Left lobe of liver (tissue), 2 donors: ENCODE measurements at regions not wholly inside any gene's neighbourhood (a gene's known extent, or its start where the extent isn't known, plus 50 kb on each side); places are given as distances from the start of the nearest gene placed in this dataset.

Experiments used
- ATAC-seq: fragments of 200-7000 bp; cut with Tn5 transposase; one replicate; pipeline ENCODE4 v1.9.1; 2020; ENCODE audit warnings: mild to moderate bottlenecking, moderate library complexity
- DNase-seq: peaks from one replicate; pipeline ENCODE4 v3.0.0-alpha.2; 2020; ENCODE audit warnings: low spot score
- donor health status: DM: no; HTN: no; CAD: no; lungs with moderate emphysema.
- donor health status: DM: no; HTN: yes; CAD: no.

DNA sequence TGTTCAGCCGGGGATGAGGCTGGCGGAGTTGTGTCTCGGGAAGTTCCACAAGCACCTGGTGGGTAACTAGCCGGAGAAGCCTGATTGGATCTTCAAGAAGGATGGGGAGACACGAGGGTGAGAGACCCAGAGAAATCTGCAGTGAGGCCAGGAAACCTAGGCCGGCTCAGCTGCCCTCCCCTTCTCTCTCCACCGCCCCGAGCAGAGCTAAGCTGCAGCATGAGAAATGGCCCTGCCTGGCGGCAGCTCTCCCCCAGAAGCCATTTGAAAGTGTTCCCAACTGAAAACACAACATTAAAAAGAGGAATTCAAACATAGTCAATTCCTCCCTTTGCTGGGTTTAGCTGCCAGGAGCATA, 77.8 kb upstream of the SHISAL1 start:
- ATAC-seq, result no peak
- no peak for DNase-seq

DNA sequence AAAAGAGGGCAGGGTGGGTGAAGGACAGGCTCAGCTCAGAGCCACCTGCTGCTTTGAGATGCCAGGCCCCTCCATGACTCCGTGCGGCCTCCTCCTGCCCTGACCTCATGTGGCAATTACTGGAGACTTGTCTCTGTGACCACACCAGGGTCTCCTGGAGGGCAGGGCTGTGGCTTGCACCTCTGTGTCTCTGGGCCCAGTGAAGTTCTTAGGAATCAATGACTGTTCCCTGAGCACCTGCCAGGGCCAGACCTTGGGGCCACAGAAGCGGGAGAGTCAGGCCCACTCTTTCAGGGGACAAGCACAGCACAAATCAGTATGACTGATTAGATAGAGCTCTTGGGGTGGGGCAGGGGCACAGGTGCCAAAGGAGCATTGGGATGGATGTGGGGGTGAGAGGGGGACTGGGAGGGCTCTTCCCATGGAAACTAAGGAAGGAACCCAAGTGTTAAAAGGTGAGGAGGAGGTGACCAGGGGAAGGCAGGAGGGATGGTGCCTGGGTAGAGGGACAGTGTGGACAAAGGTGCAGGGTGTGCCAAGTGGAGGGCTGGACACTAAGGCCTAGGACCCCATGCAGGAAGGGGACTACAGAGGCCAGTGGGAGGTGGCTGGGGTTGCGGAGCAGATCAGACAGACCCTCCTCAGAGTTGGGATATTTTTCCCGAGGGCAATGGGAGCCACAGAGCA, 77.3 kb upstream of the SHISAL1 start:
- no peak for ATAC-seq
- DNase-seq, result no peak

DNA sequence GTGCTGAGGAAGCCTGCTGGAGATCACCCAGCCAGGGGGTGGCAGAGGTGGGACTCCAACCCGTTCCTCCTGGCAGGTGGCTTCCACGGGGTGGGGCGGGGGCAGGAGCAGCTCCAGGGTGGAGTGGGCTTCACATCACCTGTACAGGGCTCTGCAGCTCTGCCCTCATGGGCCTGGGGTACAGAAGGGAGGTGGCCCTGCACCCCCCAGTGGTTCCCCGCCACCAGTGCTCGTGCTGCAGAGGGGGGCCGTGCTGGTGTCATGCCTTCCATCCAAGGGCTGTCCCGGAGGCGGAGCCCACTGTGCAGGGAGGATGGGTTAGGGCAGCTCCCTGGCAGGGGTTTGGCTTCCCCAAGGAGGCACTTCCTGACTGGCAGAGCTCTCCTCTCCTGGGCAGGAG, 76.4 kb upstream of the SHISAL1 start:
- DNase-seq (no peak), ATAC-seq (no peak)

DNA sequence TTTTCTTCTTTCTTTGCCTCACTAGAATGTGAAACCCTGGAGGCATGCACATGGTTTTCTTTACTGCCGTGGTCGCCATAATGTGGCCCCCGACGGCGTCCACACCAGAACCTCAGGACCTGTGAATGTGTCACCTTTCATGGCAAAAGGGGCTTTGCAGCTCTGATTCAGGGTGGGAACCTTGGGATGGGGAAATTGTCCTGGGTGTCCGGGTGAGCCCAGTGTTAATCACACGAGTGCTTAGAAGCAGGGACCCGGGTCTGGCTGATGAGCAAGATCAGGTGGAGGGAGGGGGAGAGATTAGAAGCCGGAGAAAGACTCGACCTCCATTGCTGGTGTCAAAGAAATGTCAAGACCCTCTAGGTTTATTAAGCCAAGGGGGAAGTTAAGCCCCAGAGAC, 74.7 kb upstream of the SHISAL1 start:
- ATAC-seq (no peak), DNase-seq (no peak)

DNA sequence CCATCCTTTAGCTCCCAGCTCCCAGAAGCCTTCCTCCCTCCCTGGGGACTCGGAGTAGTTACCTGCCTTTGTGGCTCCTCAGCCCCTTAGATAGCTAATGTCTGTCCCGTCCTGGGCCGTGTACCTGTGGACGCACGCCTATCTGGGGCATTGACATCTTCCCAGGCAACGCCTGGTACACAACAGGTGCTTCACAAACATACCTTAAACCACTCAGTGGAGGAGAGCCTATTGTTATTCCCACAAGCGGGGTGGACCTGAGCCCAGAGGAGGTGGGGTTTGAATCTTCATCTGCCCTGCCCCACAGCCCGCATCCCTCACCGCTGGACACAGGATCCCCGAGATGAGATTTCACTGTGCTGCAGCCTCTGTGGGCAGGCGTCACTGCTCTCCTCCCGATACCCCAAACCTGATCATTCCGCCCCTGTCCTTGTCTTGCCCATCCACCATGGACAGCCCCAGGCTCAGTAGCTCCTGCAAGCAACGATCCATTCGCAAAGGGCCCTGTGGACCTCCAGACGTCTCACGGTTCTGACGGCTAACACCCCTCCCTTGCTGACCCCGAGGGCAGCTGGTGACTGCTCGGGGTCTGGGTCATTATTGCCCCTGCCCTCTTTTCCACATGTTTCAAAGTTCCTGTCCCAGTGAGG, 73.8 kb upstream of the SHISAL1 start:
- DNase-seq, result no peak

DNA sequence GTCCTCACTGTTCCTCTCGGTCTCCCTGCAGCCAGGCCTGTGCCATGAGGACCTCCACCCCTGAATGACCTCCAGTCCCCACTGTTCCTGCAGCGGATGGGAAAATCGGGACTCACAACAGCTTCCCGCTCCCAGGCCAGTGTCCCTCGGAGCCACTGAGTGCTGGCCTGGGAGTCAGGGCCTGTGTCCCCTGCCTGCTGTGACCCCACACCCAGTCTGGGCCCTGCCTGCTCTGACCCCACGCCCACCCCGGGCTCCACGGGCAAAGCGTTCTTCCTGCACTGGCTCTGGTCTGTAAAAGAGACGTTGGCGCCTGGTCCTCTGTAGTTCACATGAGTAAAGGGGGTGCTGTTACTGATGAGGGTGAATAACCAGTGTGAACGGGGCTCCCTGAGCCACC, 73.0 kb upstream of the SHISAL1 start:
- ATAC-seq (no peak), DNase-seq (no peak)

More for the DNA sequence above, 73.8 kb upstream of the SHISAL1 start:
- no peak for ATAC-seq

DNA sequence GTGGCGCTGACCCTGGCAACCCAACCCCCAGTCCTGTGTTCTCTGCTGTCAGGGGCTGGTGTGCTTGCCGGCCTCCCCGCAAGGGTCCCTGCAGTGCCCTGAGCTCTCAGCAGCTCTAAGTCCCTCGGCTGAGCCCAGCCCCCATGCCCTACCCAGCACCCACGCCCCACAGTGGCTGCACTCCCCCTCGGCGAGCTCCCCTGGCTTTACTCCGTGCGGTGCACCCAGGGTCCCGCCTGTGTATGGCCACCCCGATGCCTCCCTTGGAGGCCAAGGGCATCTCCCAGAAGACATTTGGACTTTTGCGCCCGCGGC, 72.5 kb upstream of the SHISAL1 start:
- DNase-seq (no peak), ATAC-seq (no peak)

DNA sequence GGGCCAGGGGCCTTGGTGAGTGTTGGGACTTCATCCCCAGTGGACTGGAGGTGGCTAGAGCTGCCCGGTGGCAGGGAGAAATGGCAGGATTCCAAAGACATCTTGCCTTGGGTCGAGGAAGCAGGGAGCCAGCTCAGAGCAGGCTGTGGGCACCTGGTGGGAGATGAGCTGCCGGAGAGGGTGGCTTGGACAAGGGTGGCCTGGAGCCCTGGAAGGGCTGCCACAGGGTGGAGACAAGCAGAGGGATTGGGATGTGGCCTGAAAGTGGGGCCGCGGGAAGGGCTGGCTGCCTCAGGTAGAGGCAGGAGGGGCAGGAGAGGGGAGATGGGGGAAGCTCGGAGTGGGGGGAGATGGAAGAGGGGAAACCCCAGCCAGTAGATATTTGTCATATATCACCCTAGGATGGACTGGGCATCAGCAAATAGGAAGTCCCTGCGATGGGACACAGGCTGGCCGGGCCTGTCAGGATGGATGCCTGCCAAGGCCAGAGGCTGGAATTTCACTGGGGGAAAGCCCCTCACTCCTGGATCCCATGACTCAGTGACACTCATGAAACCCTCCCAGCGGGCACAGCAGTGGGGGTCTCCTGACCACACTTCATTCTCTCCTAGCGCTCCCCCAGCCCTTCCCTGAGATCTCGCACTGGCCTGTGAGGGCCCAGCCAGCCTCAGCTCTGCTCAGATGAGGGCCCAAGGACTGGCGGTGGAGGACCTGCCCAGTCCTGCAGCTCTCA, 72.0 kb upstream of the SHISAL1 start:
- DNase-seq, result no peak

DNA sequence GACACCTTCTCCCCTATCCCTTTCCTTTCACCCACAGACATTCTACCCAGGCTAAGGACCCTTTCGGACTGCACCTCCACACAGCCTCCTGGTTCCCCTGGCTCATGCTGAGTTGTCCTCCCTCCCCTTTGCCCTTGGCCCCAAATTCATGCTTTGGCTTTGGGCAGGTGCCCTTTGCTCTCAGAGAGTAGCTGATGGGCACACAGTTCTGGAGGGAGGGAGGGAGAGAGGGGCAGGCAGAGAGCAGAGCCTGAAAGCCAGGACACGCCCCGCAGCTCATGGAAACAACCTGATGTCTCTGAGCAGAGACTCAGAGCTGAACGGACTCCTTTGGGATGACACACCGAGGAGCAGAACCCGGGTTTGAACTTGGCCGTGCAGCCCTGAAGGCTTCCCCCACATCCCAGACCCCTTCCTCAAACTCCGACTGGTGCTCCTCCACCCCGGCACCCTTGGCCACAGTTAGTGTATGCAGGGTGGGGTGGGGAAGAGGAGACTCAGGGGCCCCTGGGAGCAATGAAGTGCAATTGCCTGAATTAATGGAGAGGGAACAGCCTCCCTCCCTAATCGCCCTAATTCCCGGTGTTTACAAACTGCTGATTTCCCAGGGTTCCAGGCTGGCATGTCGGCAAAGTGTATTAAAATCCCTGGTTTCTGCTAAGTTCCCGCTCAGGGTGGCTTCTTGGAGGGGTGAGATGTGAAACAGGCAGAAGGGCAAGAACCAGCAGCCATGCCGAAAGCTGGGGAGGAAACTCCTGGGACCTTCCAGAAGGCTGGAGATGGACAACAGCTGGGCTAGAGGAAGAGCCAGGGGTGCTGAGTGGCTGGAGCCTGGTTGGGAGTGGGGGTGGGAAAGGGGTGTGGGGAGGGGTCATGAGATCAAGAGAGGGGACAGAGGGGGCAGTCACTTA, 71.2 kb upstream of the SHISAL1 start:
- DNase-seq (peak; percentile 92), ATAC-seq (peak; percentile 83)

More for the DNA sequence above, 72.0 kb upstream of the SHISAL1 start:
- ATAC-seq, result no peak

DNA sequence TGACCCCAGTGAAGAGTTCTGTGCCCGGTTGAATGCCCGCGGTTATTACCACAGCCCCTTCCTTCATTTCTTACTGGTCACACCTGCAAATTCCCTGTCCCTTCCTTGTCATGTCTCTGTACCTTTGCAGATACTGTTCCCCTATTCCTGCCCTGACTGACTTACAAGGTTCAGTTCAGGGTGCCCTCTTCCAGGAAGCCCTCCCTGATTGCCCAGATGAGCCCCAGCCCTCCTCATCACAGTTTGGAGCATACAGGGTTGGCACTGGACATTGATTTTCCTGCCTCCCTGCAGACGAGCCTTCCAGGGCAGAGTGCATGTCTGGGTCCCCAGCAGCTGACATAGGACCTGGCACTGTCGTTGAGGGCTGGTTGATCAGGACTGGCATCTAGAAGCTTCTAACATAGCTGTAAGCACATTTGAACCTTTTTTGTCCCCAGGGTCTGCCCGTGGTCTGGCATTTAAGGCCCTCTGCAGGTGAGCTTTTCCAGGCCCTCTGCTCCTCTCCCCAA, 70.4 kb upstream of the SHISAL1 start:
- DNase-seq (peak; percentile 72), ATAC-seq (peak; percentile 72)

DNA sequence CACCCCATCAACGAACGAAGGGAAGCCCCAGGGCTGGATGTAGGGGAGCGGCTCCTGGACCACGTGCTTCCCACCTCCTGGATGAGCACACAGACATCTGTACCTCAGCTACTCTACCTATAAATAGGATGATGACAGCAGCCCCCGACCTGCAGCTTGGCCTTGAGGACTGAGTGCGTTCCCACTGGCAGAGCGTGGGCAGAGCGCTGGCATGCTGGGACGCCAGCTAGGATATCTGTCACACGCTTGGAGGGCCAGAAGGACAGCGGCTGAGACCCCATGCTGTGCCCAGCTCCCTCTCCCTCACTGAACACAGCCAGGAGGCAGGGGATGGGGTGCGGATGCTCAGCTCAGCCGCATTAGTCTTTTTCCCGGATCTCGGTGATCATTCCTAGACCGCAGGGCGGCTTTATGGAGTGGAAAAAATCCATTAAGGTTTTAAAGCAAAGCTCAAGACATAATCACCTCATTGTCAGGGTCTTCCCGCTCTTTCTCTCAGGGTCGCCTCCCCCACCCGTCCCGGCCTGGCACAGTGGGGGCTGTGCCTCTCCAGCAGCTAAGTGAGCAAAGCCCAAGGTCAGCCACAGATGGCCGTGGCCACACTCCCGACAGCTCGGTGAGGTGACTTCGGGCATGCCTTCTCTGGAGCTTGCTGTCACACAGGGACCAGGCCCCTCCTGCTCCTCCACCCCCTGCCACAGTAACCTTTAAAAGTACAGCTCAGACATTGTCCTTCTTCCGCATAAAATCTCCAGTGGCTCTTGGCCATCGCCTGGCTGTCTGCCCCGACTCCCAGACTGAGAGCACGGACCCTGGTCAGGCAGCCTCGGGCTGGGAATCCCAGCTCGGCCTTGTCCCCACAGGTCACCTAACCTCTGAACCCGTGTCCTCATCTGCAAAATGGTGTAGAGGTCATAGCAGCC, 69.6 kb upstream of the SHISAL1 start:
- ATAC-seq, result peak; percentile 76
- peak; percentile 89 for DNase-seq

DNA sequence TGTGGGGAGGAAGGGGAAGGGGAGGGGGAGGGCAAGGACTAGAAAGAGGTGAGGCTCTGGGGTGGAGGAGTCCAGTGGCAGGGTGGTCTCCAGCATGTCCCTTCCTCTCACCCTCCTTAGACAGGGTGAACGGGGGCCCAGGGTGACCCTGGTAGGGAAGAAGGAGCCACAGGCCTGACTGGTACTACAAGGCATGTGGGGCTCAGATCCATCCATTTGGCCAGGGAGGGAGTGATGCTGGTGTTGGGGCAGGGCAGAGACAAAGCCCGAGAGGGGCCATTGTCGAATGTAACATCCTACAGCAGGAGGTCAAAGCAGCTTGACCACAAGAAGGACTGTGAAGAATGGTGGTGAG, 69.0 kb upstream of the SHISAL1 start:
- ATAC-seq (no peak), DNase-seq (no peak)

DNA sequence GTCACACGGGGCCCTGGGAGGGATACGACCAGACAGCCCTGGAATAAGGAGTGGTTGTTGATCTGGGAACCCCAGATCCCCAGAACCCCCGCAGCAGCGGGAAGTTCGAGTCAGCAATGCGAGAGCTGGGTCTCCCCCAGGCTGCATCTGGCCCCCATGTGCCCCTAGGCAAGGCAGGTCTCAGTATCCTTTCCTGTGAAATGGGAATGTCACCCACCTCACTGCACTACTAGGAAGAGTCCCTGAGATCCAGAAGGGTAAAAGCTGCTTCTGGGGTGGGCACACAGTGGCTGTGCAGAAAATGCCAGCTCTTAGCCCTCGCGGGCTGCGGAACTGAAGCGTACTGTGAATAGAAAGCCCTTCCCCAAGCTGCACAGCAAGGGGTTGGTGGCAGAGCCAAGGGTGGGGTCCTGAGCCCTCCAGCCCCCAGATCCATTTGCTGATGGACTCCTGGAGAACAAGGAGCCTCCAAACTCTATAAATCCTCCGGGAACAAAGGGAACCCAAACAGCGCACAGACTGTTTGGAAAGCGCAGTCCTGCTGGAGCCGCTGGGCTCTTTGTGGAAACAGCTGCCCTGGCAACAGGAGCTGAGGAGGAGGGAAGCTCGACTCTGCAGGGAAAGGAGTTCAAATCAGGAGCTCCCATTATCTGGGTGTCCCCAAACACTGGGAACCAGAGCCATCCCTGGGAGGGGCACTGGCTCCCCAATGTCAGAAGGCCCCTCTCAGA, 68.2 kb upstream of the SHISAL1 start:
- ATAC-seq, result no peak

DNA sequence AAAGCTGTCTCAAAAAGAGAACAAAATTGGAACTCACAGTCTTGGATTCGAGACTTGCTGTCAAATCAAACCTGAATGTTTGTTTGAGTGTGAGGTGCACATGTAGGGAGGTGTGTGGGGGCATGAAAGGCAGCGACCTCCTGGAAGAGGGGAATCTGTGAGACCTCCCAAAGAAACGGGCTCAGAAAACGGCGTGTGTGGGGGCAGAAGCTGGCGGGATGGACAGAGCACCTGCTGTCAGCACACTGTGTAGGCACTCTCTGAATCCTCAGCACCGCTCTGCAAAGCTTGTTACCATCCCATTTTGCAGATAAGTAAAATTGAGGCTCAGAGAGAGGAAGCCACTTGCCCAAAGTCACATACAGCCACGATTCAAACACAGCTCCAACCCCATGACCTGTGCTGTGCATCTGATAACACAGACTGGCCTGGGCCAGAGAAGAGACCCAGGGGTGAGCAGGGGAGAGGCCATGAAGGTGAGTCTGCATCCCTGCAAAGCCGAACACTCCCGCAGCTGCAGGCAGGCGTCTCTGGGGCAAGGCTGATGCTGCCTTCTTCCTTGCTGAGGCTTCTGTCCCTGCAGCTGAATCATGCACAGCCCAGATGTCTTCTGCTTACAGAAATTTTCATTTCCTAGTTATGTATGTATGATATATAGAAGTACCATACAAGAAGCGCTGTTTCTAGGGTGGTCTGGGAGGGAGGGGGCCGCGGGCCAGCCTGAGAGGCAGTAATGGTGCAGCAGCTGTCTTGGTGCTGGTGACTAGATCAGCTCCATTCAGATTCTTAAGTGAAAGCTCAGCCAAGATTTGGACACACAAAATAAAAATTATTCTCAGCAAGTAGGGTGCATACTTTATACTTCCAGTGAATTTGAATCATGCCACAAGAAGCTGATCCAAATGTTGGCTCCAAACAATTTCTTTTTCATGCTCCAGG, 67.3 kb upstream of the SHISAL1 start:
- ATAC-seq (no peak), DNase-seq (no peak)

More for the DNA sequence above, 68.2 kb upstream of the SHISAL1 start:
- DNase-seq, result no peak

DNA sequence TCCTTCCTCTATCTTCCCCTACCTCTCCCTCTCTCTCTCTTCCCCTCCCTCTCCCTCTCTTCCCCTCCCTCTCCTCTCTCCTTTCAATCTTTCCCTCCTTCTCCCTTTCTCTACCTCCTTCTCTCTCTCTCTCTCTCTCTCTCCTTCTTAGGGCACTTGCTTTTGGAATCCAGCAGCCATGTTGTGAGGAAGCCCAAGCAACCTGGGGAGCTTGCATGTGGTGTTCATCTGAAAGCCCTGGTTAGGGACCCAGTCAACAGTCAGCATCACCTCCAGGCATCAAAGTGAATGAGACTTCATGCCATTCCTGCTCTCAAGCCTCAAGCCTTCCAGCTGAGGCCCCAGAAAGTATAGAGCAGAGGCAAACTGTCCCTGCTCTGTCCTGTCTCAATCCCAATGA, 65.6 kb upstream of the SHISAL1 start:
- DNase-seq (no peak), ATAC-seq (no peak)

DNA sequence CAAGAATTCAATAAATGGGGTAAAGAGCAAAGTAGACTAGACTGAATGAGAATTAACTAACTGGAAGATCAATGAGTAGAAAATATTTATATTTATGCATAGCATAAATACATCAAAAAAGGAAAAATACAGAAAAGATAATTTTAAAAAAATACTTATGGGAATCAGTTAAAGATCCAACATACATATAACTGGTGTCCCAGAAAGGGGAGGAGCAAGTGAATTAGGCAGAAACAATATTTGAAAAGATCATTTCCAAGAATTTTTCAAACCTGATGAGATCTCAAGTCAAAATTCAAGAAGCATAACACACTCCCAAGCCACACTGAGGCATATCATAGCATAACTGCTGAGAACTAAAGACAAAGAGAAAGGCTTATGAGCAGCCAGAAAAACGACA, 62.7 kb upstream of the SHISAL1 start:
- DNase-seq (no peak), ATAC-seq (no peak)

DNA sequence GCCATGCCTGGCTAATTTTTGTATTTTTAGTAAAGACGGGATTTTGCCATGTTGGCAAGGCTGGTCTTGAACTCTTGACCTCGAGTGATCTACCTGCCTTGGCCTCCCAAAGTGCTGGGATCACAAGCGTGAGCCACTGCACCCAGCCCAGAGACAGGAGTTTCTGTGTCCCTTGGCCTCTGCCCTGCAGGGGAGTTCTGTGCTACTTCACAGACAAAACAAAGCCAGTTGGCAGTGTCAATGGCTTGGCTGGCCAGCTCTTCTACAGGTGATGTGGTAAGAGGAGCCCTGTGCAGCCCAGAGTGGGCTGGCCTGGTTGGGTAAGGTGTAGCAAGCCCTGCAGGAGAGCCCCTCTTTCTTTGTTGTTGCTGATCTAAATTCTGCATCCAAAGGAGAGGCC, 60.5 kb upstream of the SHISAL1 start:
- ATAC-seq, result peak; percentile 96
- peak; percentile 86 for DNase-seq

DNA sequence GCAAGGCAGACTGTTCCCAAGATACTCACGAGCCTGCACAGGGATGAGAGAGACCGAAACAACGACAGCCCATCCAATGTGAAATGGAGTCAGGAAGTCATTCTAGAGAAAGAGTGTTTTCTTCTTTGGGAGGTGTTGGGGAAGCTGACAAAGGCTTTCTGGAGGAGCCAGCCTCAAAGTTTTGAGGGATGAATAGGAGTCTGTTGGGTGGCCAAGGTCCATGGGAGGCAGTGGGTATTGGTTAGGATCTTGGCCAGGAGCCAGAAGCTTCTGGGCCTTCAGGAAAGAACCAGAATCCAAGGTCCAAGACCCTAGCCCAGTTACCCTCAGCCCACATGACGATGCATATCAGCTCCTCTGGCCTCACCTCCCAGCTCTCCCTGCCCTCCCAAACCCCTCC, 59.9 kb upstream of the SHISAL1 start:
- DNase-seq (no peak), ATAC-seq (no peak)
